ENCODE measurements at regions not wholly inside any gene's neighbourhood (a gene's known extent, or its start where the extent isn't known, plus 50 kb on each side); places are given as distances from the start of the nearest gene placed in this dataset.

DNA sequence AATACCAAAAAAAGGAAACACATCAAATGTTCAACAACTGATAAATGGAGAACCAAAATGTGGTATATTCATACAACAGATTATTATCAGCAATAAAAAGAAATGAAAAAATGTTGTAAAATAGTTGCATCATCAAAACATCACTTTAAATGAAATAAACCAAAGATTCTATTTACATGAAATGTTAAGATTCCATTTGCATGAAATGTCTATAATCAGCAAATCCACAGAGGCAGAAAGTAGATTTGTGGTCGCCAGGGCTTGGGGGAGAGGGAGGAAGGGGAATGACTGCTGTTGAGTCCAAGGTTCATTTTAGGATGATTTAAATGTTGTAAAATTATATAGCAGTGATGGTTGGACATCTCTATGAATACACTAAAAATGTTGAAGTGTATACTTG lies 181.9 kb downstream of the RTP5 start:
- DNase-seq: no peak
- no peaks in the 10 kb centered on the region for H3K4me1 ChIP-seq (ENCODE audit: control insufficient read depth in 3 of 3, insufficient read depth in 2 of 3, low read depth in 1 of 3, low read length in 2 of 3)
- H3K27ac ChIP-seq (ENCODE audit: low read depth in 1 of 3, low read length in 2 of 3): no peak overlapping the region
- 13 to 29% (median 14%) methylated on average over 1 of the region's 1 CpG for WGBS, 3 donors
- H3K4me3 ChIP-seq (ENCODE audit: low read depth in 1 of 3, low read length in 3 of 3): no peak overlapping the region
- no peaks in the 10 kb centered on the region for H3K9me3 ChIP-seq (ENCODE audit: control insufficient read depth in 2 of 2, insufficient read depth in 1 of 2, low read depth in 1 of 2, low read length in 1 of 2)
- H3K36me3 ChIP-seq (ENCODE audit: control insufficient read depth in 3 of 3, insufficient read depth in 2 of 3, low read depth in 1 of 3, low read length in 3 of 3): no peaks in the 10 kb centered on the region
- FAIRE-seq: no peak
- peaks cover 2 to 11% (median 5%) of the 10 kb centered on the region in 3 donors for H3K27me3 ChIP-seq (ENCODE audit: control insufficient read depth in 3 of 3, insufficient read depth in 3 of 3, low read length in 3 of 3)

DNA sequence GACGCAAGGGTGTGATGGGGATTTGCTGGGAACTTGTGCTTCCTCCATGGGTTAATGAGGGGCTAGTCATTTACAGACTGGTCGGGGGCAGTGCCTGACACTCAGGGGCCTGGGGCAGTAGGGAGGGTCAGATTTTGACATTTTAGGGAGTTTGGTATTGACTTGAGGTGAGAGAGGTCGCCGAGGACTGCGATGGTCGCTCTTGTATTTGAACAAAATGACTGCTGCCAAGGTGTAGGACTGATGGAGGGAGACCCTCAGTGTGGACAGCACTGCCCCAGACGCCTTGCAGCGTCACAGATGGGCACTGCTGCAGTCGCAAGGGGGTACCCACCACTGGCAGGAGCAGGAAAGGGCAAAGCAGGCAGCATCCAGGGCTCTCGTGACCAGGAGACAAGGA lies 182.9 kb downstream of the RTP5 start:
- Histone ChIP-seq H3K27ac (ENCODE audit: low read depth in 1 of 3, low read length in 2 of 3) (no peak overlapping the region), H3K4me1 (ENCODE audit: control insufficient read depth in 3 of 3, insufficient read depth in 2 of 3, low read depth in 1 of 3, low read length in 2 of 3) (no peaks in the 10 kb centered on the region), H3K36me3 (ENCODE audit: control insufficient read depth in 3 of 3, insufficient read depth in 2 of 3, low read depth in 1 of 3, low read length in 3 of 3) (no peaks in the 10 kb centered on the region), H3K9me3 (ENCODE audit: control insufficient read depth in 2 of 2, insufficient read depth in 1 of 2, low read depth in 1 of 2, low read length in 1 of 2) (no peaks in the 10 kb centered on the region), H3K4me3 (ENCODE audit: low read depth in 1 of 3, low read length in 3 of 3) (no peak overlapping the region), H3K27me3 (ENCODE audit: control insufficient read depth in 3 of 3, insufficient read depth in 3 of 3, low read length in 3 of 3) (peaks cover 2 to 13% (median 10%) of the 10 kb centered on the region in 3 donors)
- DNase-seq (no peak), FAIRE-seq (no peak)
- WGBS, 3 donors: 81 to 83% (median 83%) methylated on average over 10 of the region's 10 CpGs

DNA sequence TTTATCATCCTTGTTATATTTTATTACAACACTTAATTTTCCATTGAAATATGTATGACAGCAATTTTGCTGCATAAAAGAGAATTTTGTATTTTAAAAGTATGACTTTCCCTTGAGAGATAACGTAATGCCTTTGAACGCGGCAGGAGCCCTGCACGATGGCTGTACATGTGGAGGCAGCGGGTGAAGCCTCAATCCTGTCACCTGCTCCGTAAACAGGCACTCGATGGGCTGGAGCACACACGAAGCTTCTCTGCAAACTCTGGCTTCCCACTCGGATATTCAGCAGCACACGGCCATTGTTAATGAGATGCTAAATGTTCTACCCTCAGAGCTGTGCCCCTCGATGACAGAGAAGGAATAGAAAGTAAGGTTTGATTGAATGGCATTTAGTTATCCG lies 184.4 kb downstream of the RTP5 start:
- DNase-seq (no peak), FAIRE-seq (no peak)
- no peaks in the 10 kb centered on the region for H3K36me3 ChIP-seq (ENCODE audit: control insufficient read depth in 3 of 3, insufficient read depth in 2 of 3, low read depth in 1 of 3, low read length in 3 of 3)
- 82 to 84% (median 82%) methylated on average over 12 of the region's 12 CpGs for WGBS, 3 donors
- peaks cover 2 to 13% (median 12%) of the 10 kb centered on the region in 3 donors for H3K27me3 ChIP-seq (ENCODE audit: control insufficient read depth in 3 of 3, insufficient read depth in 3 of 3, low read length in 3 of 3)
- H3K4me1 ChIP-seq (ENCODE audit: control insufficient read depth in 3 of 3, insufficient read depth in 2 of 3, low read depth in 1 of 3, low read length in 2 of 3): no peaks in the 10 kb centered on the region
- H3K27ac ChIP-seq (ENCODE audit: low read depth in 1 of 3, low read length in 2 of 3): no peak overlapping the region
- H3K4me3 ChIP-seq (ENCODE audit: low read depth in 1 of 3, low read length in 3 of 3): no peak overlapping the region
- H3K9me3 ChIP-seq (ENCODE audit: control insufficient read depth in 2 of 2, insufficient read depth in 1 of 2, low read depth in 1 of 2, low read length in 1 of 2): no peaks in the 10 kb centered on the region

DNA sequence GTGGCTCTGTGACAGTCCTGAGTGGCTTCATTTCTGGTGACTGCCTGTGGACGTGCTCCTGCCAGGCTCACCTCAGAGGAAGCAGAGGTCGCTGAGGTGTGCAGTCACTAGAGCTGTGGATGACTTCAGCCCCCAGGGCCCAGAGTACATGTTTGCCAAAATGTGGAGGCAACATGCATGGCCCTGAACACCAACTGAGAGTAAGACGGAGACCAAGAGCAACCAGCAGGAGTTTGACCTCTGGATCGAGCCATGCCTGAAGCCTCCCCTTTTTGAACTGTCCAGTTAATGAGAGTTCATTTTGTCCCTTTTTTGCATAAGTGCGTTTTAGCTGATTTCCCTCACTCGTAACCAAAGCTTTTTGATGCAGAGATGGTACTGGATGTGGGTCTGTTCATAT lies 184.9 kb downstream of the RTP5 start:
- Histone ChIP-seq H3K4me3 (ENCODE audit: low read depth in 1 of 3, low read length in 3 of 3) (no peak overlapping the region), H3K27ac (ENCODE audit: low read depth in 1 of 3, low read length in 2 of 3) (no peak overlapping the region), H3K4me1 (ENCODE audit: control insufficient read depth in 3 of 3, insufficient read depth in 2 of 3, low read depth in 1 of 3, low read length in 2 of 3) (no peaks in the 10 kb centered on the region), H3K36me3 (ENCODE audit: control insufficient read depth in 3 of 3, insufficient read depth in 2 of 3, low read depth in 1 of 3, low read length in 3 of 3) (no peaks in the 10 kb centered on the region), H3K9me3 (ENCODE audit: control insufficient read depth in 2 of 2, insufficient read depth in 1 of 2, low read depth in 1 of 2, low read length in 1 of 2) (no peaks in the 10 kb centered on the region), H3K27me3 (ENCODE audit: control insufficient read depth in 3 of 3, insufficient read depth in 3 of 3, low read length in 3 of 3) (peaks cover 2 to 13% (median 12%) of the 10 kb centered on the region in 3 donors)
- FAIRE-seq: no peak
- WGBS, 3 donors: 79 to 84% (median 81%) methylated on average over 6 of the region's 6 CpGs
- DNase-seq: no peak

DNA sequence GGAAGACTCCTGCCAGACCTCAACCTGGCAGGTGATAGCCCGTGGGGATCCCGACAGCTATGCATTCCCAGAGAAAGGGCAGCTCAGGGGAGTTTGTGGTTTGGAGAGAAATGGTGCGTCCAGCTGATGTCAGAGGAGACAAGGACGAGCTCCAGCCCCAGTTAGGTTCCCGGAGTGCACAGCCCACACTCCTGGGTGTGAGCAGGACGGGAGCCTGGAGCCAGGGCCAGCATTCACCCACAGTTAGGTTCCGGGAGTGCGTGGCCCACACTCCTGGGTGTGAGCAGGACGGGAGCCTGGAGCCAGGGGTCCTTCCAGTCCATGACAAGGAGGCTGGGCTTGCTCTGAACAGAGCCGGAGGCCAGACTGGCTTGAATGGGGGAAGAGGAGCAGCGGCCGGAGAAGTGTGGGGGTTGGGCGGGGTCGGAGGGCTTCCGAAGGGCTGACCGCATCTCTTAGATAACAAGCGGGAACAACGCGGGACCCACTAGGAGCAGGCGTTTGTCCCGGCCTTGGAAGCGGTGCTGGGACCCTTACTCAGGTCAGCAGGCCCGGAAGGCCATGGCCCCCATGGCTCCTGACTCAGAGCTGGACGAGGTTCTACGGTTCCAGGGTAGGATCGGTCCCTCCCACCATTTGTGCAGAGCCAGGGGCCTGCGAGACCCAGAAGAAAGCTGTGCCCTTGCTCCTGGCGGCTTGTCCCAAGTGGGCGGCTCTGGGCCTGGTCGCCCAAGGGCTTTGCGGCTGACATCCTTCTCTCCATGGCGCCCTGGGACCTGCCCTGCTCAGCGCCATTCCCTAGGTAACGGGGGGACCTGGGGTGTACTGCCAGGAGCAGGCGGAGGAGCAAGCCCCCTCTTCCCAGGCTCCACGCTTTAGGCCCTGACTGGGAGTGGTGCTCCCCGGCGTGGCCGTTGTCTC lies 185.6 kb downstream of the RTP5 start:
- peaks cover 0 to 3% of the 10 kb centered on the region in 2 donors for H3K9me3 ChIP-seq (ENCODE audit: control insufficient read depth in 2 of 2, insufficient read depth in 1 of 2, low read depth in 1 of 2, low read length in 1 of 2)
- H3K27me3 ChIP-seq (ENCODE audit: control insufficient read depth in 3 of 3, insufficient read depth in 3 of 3, low read length in 3 of 3): peaks cover 2 to 13% (median 12%) of the 10 kb centered on the region in 3 donors
- H3K4me1 ChIP-seq (ENCODE audit: control insufficient read depth in 3 of 3, insufficient read depth in 2 of 3, low read depth in 1 of 3, low read length in 2 of 3): no peaks in the 10 kb centered on the region
- 85 to 86% (median 85%) methylated on average over 39 of the region's 39 CpGs for WGBS, 3 donors
- H3K36me3 ChIP-seq (ENCODE audit: control insufficient read depth in 3 of 3, insufficient read depth in 2 of 3, low read depth in 1 of 3, low read length in 3 of 3): no peaks in the 10 kb centered on the region
- H3K4me3 ChIP-seq (ENCODE audit: low read depth in 1 of 3, low read length in 3 of 3): no peak overlapping the region
- H3K27ac ChIP-seq (ENCODE audit: low read depth in 1 of 3, low read length in 2 of 3): no peak overlapping the region
- DNase-seq (no peak), FAIRE-seq (no peak)

DNA sequence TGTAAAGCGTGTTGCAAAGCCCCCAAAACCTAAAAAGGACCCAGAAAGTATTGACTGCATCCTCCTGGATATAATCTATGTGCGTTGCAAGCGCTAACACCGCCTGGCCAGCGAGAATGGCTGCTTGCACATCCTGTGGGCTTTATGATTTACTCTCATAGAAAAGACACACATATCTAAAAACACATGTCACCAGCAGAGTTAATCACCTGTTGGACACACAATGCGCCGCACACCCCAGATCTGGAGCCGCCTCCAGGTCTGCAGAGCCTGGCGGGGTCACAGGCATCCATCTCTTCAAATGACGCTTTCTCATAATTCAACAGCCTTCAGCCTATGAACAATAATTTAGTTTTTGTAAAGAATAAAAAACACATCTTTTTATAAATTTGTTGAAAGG lies 186.5 kb downstream of the RTP5 start:
- no peak for FAIRE-seq
- no peak for DNase-seq
- WGBS, 3 donors: 83 to 90% (median 88%) methylated on average over 10 of the region's 10 CpGs
- Histone ChIP-seq H3K36me3 (ENCODE audit: control insufficient read depth in 3 of 3, insufficient read depth in 2 of 3, low read depth in 1 of 3, low read length in 3 of 3) (no peaks in the 10 kb centered on the region), H3K27me3 (ENCODE audit: control insufficient read depth in 3 of 3, insufficient read depth in 3 of 3, low read length in 3 of 3) (peaks cover 2 to 14% (median 12%) of the 10 kb centered on the region in 3 donors), H3K27ac (ENCODE audit: low read depth in 1 of 3, low read length in 2 of 3) (no peak overlapping the region), H3K4me3 (ENCODE audit: low read depth in 1 of 3, low read length in 3 of 3) (no peak overlapping the region), H3K9me3 (ENCODE audit: control insufficient read depth in 2 of 2, insufficient read depth in 1 of 2, low read depth in 1 of 2, low read length in 1 of 2) (peaks cover 0 to 6% of the 10 kb centered on the region in 2 donors), H3K4me1 (ENCODE audit: control insufficient read depth in 3 of 3, insufficient read depth in 2 of 3, low read depth in 1 of 3, low read length in 2 of 3) (no peaks in the 10 kb centered on the region)

DNA sequence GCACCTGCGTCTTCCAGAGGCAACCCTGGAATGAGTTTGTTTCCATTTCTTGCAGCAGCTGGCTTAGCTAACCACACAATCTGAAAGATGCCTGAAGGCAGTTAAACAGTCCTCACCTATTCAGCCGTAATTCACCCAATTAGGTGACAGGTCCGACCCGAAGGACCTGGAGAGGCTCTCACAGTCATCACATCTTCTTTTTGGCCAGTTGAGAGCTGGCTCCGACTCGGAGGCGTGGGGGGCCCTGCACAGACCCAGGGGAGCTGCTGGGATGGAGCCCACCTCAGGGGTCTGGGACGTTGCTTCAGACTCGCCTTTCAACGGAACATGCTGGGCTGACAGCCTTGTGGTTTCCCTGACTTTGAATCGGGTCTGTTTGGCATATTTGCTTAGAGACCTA lies 187.3 kb downstream of the RTP5 start:
- H3K36me3 ChIP-seq (ENCODE audit: control insufficient read depth in 3 of 3, insufficient read depth in 2 of 3, low read depth in 1 of 3, low read length in 3 of 3): no peaks in the 10 kb centered on the region
- peaks cover 2 to 14% (median 12%) of the 10 kb centered on the region in 3 donors for H3K27me3 ChIP-seq (ENCODE audit: control insufficient read depth in 3 of 3, insufficient read depth in 3 of 3, low read length in 3 of 3)
- DNase-seq (no peak), FAIRE-seq (no peak)
- 64 to 75% (median 71%) methylated on average over 11 of the region's 11 CpGs for WGBS, 3 donors
- peaks cover 0 to 7% of the 10 kb centered on the region in 2 donors for H3K9me3 ChIP-seq (ENCODE audit: control insufficient read depth in 2 of 2, insufficient read depth in 1 of 2, low read depth in 1 of 2, low read length in 1 of 2)
- H3K4me3 ChIP-seq (ENCODE audit: low read depth in 1 of 3, low read length in 3 of 3): no peak overlapping the region
- H3K27ac ChIP-seq (ENCODE audit: low read depth in 1 of 3, low read length in 2 of 3): no peak overlapping the region
- H3K4me1 ChIP-seq (ENCODE audit: control insufficient read depth in 3 of 3, insufficient read depth in 2 of 3, low read depth in 1 of 3, low read length in 2 of 3): no peaks in the 10 kb centered on the region

DNA sequence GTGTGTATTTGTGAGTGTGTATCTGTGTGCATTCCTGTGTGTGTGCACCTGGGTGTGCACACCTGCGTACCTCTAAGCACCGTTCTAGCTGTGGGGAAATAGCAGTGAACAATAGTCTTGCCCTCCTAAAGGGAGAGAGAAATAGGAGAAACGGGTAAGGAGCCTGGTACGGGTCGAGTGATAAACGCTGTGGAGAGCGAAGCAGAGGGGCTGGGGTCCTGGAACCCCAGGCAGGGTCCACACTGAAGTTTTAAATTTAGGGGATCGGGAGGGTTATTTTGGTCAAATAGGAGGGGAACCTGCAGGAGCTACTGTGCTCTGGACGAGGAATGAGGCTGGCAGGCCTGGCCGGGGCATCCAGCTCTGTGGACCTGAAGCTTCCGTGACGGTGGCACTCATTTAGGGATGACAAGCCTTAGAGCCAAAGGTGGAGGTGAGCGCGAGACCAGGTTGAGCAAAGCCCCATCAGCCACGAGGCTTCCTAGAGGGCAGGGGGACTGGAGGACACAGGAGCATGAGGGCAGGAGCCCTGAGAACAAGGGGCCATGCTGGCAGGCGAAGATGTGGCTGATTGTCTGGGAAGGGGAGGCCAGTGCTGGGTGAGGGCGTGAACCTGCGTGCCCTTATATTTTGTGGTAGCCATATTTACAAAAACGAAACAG lies 188.0 kb downstream of the RTP5 start:
- H3K4me1 ChIP-seq (ENCODE audit: control insufficient read depth in 3 of 3, insufficient read depth in 2 of 3, low read depth in 1 of 3, low read length in 2 of 3): no peaks in the 10 kb centered on the region
- WGBS, 3 donors: 83 to 88% (median 87%) methylated on average over 19 of the region's 19 CpGs
- H3K4me3 ChIP-seq (ENCODE audit: low read depth in 1 of 3, low read length in 3 of 3): no peak overlapping the region
- peaks cover 2 to 12% (median 12%) of the 10 kb centered on the region in 3 donors for H3K27me3 ChIP-seq (ENCODE audit: control insufficient read depth in 3 of 3, insufficient read depth in 3 of 3, low read length in 3 of 3)
- H3K36me3 ChIP-seq (ENCODE audit: control insufficient read depth in 3 of 3, insufficient read depth in 2 of 3, low read depth in 1 of 3, low read length in 3 of 3): no peaks in the 10 kb centered on the region
- no peak for FAIRE-seq
- H3K27ac ChIP-seq (ENCODE audit: low read depth in 1 of 3, low read length in 2 of 3): no peak overlapping the region
- no peak for DNase-seq
- H3K9me3 ChIP-seq (ENCODE audit: control insufficient read depth in 2 of 2, insufficient read depth in 1 of 2, low read depth in 1 of 2, low read length in 1 of 2): peaks cover 0 to 10% of the 10 kb centered on the region in 2 donors
